NCI-H524 treated with DMSO at 0.1 percent for 48 hours (cell line): ENCODE measurements at regions not wholly inside any gene's neighbourhood (a gene's known extent, or its start where the extent isn't known, plus 50 kb on each side); places are given as distances from the start of the nearest gene placed in this dataset.

Experiments used
- DNase-seq: peaks from one replicate; lab custom pipeline; 2025; lab: John Stamatoyannopoulos, UW

- DNase-seq: no peak
Observed at GRCh38 chr18:55849391-55849790, 261.4 kb upstream of the TCF4 start.

- no peak for DNase-seq
Observed at GRCh38 chr18:55847960-55848359, 260.0 kb upstream of the TCF4 start.

GRCh38 chr18:55845221-55845620, 257.2 kb upstream of the TCF4 start:
- DNase-seq: no peak

GRCh38 chr18:55844382-55844781, 256.4 kb upstream of the TCF4 start:
- DNase-seq: no peak

GRCh38 chr18:55841314-55841713, 253.3 kb upstream of the TCF4 start:
- DNase-seq: no peak

GRCh38 chr18:55840601-55841170, 252.7 kb upstream of the TCF4 start:
- no peak for DNase-seq

GRCh38 chr18:55839343-55839742, 251.4 kb upstream of the TCF4 start:
- no peak for DNase-seq

- DNase-seq: no peak
Observed at GRCh38 chr18:55838841-55839240, 250.8 kb upstream of the TCF4 start.

- DNase-seq: no peak
Observed at GRCh38 chr18:55838319-55838718, 250.3 kb upstream of the TCF4 start.

- DNase-seq: no peak
Observed at GRCh38 chr18:55833543-55833942, 245.6 kb upstream of the TCF4 start.

GRCh38 chr18:55830544-55830943, 242.6 kb upstream of the TCF4 start:
- DNase-seq: no peak

GRCh38 chr18:55821219-55821618, 233.2 kb upstream of the TCF4 start:
- DNase-seq: no peak

- no peak for DNase-seq
Observed at GRCh38 chr18:55819448-55819847, 231.5 kb upstream of the TCF4 start.

GRCh38 chr18:55818284-55818683, 230.3 kb upstream of the TCF4 start:
- no peak for DNase-seq

- no peak for DNase-seq
Observed at GRCh38 chr18:55811925-55812324, 223.9 kb upstream of the TCF4 start.

GRCh38 chr18:55805666-55806065, 217.7 kb upstream of the TCF4 start:
- DNase-seq: no peak

GRCh38 chr18:55795101-55795669, 207.2 kb upstream of the TCF4 start:
- DNase-seq: no peak

GRCh38 chr18:55794288-55795052, 206.5 kb upstream of the TCF4 start:
- DNase-seq: no peak

GRCh38 chr18:55790296-55790695, 202.3 kb upstream of the TCF4 start:
- DNase-seq: no peak

- no peak for DNase-seq
Observed at GRCh38 chr18:55787536-55788073, 199.6 kb upstream of the TCF4 start.

- DNase-seq: no peak
Observed at GRCh38 chr18:55786651-55787272, 198.8 kb upstream of the TCF4 start.

GRCh38 chr18:55783921-55784320, 195.9 kb upstream of the TCF4 start:
- DNase-seq: no peak

GRCh38 chr18:55781481-55781957, 193.5 kb upstream of the TCF4 start:
- peak; percentile 7 for DNase-seq
